ENCODE measurements at regions not wholly inside any gene's neighbourhood (a gene's known extent, or its start where the extent isn't known, plus 50 kb on each side); places are given as distances from the start of the nearest gene placed in this dataset.

DNA sequence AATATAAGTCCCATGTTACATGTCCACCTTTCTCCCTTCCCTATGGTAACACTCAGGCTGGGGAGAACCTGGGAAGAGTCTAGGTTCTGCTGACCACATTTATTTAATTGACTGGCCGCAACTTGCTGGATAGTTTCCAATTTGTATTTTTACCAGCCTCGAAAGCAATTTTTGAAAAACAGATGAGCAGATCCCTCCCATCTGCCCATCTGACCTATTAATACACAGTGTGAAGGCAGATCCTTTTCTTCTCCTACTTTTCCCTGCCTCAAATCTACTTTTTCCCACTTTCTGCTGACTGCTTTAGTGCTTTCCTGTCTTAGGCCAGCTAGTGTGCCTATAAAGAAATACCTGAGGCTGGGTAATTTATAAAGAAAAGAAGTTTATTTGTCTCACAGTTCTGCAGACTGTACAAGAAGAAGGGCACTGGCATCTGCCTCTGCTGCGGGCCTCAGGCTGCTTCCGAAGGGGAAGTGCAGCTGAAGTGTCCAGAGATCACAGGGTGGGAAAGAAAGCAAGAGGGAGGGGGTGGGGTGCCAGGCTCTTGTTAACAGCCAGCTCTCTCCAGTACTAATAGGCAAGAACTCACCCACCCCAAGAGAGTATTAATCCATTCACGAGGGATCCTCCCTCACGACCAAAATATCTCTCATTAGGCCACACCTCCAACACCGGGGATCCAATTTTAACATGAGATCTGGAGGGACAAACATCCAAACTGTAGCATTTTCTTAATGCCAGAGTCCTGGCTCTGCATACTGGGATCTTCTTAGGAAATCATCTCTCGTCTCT is 336.0 kb upstream of the IGFBP3 start:
- Mint-ChIP-seq H3K36me3 (ENCODE audit: low read depth) (peaks cover 7% of the 10 kb centered on the region), H3K27ac (no peak overlapping the region), H3K27me3 (ENCODE audit: low read depth) (no peaks in the 10 kb centered on the region), H3K4me1 (peaks cover 5% of the 10 kb centered on the region), H3K4me3 (no peak overlapping the region), H3K9me3 (peaks cover 38% of the 10 kb centered on the region)
- TF ChIP-seq, protein P1, sequence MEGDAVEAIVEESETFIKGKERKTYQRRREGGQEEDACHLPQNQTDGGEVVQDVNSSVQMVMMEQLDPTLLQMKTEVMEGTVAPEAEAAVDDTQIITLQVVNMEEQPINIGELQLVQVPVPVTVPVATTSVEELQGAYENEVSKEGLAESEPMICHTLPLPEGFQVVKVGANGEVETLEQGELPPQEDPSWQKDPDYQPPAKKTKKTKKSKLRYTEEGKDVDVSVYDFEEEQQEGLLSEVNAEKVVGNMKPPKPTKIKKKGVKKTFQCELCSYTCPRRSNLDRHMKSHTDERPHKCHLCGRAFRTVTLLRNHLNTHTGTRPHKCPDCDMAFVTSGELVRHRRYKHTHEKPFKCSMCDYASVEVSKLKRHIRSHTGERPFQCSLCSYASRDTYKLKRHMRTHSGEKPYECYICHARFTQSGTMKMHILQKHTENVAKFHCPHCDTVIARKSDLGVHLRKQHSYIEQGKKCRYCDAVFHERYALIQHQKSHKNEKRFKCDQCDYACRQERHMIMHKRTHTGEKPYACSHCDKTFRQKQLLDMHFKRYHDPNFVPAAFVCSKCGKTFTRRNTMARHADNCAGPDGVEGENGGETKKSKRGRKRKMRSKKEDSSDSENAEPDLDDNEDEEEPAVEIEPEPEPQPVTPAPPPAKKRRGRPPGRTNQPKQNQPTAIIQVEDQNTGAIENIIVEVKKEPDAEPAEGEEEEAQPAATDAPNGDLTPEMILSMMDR (IDR thresholded peaks at IDR 0.05; ENCODE audit: unreplicated experiment in 3 of 3) = no peak

DNA sequence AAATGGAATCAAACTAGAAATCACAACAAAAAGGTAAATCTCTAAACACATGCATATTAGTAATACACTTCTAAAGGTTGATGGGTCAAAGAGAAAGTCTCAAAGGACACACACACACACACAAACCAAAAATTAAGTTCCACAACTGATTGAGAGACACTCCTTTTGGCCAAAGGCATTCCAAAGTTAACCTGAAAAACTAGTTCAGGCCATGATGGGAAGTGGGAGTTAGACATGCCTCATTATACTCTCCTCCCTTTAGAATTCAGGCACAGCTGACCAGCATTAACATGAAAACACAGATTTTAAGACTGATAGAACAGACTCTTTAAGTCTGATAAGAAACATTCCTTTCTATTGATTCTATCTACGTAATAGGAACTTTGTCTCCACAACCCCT is 332.4 kb upstream of the IGFBP3 start:
- no peaks in the 10 kb centered on the region for H3K36me3 Mint-ChIP-seq (ENCODE audit: low read depth)

DNA sequence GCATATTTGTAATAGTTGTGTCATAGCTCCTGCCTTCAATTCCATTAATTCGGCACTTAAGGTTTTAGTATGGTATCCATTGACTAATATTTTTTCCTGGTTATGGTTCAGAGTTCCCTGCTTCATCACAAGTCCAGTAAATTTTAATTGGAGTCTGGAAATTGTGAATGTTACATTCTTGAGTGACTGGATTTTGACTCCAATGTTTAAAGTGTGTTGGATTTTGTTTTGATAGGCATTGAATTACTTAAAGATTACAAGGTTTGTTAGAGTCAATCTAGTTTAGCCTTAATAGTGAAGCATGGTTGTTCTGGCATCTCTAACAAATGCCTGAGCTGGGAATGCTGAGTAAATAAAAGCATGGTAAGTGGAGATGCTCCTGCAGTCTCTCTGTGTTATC is 326.6 kb upstream of the IGFBP3 start:
- TF ChIP-seq, protein P1 (IDR thresholded peaks at IDR 0.05; ENCODE audit: unreplicated experiment in 3 of 3) = no peak
- no peaks in the 10 kb centered on the region for H3K27me3 Mint-ChIP-seq (ENCODE audit: low read depth)

More for the DNA sequence above, 332.4 kb upstream of the IGFBP3 start:
- Mint-ChIP-seq H3K9me3 (peaks cover 17% of the 10 kb centered on the region), H3K27me3 (ENCODE audit: low read depth) (no peaks in the 10 kb centered on the region), H3K27ac (no peak overlapping the region), H3K4me3 (no peak overlapping the region), H3K4me1 (peaks cover 5% of the 10 kb centered on the region)
- TF ChIP-seq, protein P1 (IDR thresholded peaks at IDR 0.05; ENCODE audit: unreplicated experiment in 3 of 3) = no peak

DNA sequence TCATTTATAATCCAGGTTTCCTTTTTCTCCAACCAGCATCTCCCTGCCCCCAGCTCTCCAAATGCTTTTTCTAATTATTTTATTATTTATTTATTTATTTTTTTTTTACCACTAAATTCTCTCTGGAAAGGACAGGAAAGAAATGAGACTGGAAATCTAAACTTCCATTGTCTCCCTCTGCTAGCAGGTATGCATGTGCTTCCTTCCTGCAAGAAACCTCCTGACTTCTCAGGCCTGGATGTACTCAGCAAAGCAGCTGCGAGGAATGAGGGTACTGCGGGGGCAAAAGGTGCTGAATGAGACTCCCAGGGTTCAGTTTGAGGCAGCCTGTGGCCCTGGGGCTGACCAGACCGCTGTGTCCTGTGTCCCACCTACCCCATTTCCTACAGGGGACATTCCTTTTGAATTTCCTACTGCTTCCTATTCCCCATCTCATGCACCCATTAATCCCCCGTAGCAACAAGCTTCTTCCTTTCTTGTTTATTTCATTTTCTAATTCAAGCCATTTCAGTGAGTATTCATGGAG is 324.6 kb upstream of the IGFBP3 start:
- Mint-ChIP-seq H3K27me3 (ENCODE audit: low read depth) (no peaks in the 10 kb centered on the region), H3K27ac (no peak overlapping the region), H3K36me3 (ENCODE audit: low read depth) (no peaks in the 10 kb centered on the region), H3K9me3 (peaks cover 7% of the 10 kb centered on the region), H3K4me3 (no peak overlapping the region), H3K4me1 (no peaks in the 10 kb centered on the region)
- TF ChIP-seq, protein P1 (IDR thresholded peaks at IDR 0.05; ENCODE audit: unreplicated experiment in 3 of 3) = no peak

More for the DNA sequence above, 326.6 kb upstream of the IGFBP3 start:
- peaks cover 7% of the 10 kb centered on the region for H3K9me3 Mint-ChIP-seq
- H3K4me3 Mint-ChIP-seq = no peak overlapping the region
- no peaks in the 10 kb centered on the region for H3K4me1 Mint-ChIP-seq
- no peak overlapping the region for H3K27ac Mint-ChIP-seq
- H3K36me3 Mint-ChIP-seq (ENCODE audit: low read depth) = no peaks in the 10 kb centered on the region

DNA sequence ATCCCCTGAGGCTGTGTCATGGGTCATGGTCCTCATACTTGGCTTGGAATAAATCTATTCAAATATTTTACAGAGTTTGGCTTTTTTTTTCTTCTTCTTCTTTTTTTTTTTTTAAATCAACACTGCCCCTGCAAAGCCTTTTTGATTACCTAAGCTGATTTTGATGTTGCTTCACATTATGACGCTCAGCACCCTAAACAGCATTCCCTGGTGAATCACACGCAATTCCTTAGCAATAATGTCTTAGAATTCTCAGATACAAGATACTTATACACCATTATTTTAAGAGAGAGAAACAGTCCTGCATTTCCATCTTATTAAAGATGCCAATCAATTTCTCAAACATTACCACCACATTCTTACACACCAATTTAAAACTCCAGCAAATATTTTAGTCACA is 323.7 kb upstream of the IGFBP3 start:
- Mint-ChIP-seq H3K27me3 (ENCODE audit: low read depth) (no peaks in the 10 kb centered on the region), H3K4me1 (no peaks in the 10 kb centered on the region), H3K9me3 (peaks cover 6% of the 10 kb centered on the region), H3K27ac (no peak overlapping the region), H3K36me3 (ENCODE audit: low read depth) (no peaks in the 10 kb centered on the region), H3K4me3 (no peak overlapping the region)
- TF ChIP-seq, protein P1 (IDR thresholded peaks at IDR 0.05; ENCODE audit: unreplicated experiment in 3 of 3) = no peak

GRCh38 chr7:46243406-46243805 is 322.3 kb upstream of the IGFBP3 start:
- peaks cover 6% of the 10 kb centered on the region for H3K9me3 Mint-ChIP-seq
- H3K27me3 Mint-ChIP-seq (ENCODE audit: low read depth) = no peaks in the 10 kb centered on the region
- no peaks in the 10 kb centered on the region for H3K36me3 Mint-ChIP-seq (ENCODE audit: low read depth)
- H3K27ac Mint-ChIP-seq = no peak overlapping the region
- H3K4me3 Mint-ChIP-seq = no peak overlapping the region
- H3K4me1 Mint-ChIP-seq = no peaks in the 10 kb centered on the region
- TF ChIP-seq, protein P1 (IDR thresholded peaks at IDR 0.05; ENCODE audit: unreplicated experiment in 3 of 3) = no peak

Data from nephron (organoid).